RCC 7860 (cell line): ENCODE measurements at regions not wholly inside any gene's neighbourhood (a gene's known extent, or its start where the extent isn't known, plus 50 kb on each side); places are given as distances from the start of the nearest gene placed in this dataset.

Experiments used
- DNase-seq: peaks from one replicate; pipeline ENCODE4 v3.0.0-alpha.2; 2015; ENCODE audit warnings: low spot score
- FAIRE-seq: peaks from 2 replicates; lab custom pipeline; 2012; peaks lifted over from hg19 to GRCh38; lab: Jason Lieb, UNC

GRCh38 chr16:86303787-86304678, 206.3 kb upstream of the FOXF1 start:
- no peak for DNase-seq
- FAIRE-seq: no peak

GRCh38 chr16:86304868-86305267, 205.5 kb upstream of the FOXF1 start:
- no peak for FAIRE-seq
- no peak for DNase-seq

GRCh38 chr16:86305440-86305839, 204.9 kb upstream of the FOXF1 start:
- DNase-seq (no peak), FAIRE-seq (no peak)

- no peak for FAIRE-seq
Observed at GRCh38 chr16:86306011-86306644, 204.2 kb upstream of the FOXF1 start.

GRCh38 chr16:86306811-86307513, 203.4 kb upstream of the FOXF1 start:
- DNase-seq (no peak), FAIRE-seq (no peak)

More at GRCh38 chr16:86306011-86306644, 204.2 kb upstream of the FOXF1 start:
- DNase-seq: no peak

GRCh38 chr16:86307514-86307903, 202.8 kb upstream of the FOXF1 start:
- FAIRE-seq (no peak), DNase-seq (no peak)

GRCh38 chr16:86308514-86308913, 201.8 kb upstream of the FOXF1 start:
- no peak for FAIRE-seq
- DNase-seq: no peak

- FAIRE-seq (no peak), DNase-seq (no peak)
Observed at GRCh38 chr16:86313631-86314030, 196.7 kb upstream of the FOXF1 start.

GRCh38 chr16:86314402-86315025, 195.8 kb upstream of the FOXF1 start:
- FAIRE-seq (no peak), DNase-seq (no peak)

- DNase-seq (no peak), FAIRE-seq (no peak)
Observed at GRCh38 chr16:86316967-86317812, 193.1 kb upstream of the FOXF1 start.

GRCh38 chr16:86317813-86318650, 192.3 kb upstream of the FOXF1 start:
- no peak for FAIRE-seq
- DNase-seq: no peak

- no peak for DNase-seq
- no peak for FAIRE-seq
Observed at GRCh38 chr16:86319585-86320236, 190.6 kb upstream of the FOXF1 start.

- DNase-seq: no peak
- FAIRE-seq: no peak
Observed at GRCh38 chr16:86320237-86320595, 190.1 kb upstream of the FOXF1 start.

- FAIRE-seq (no peak), DNase-seq (no peak)
Observed at GRCh38 chr16:86321491-86321890, 188.8 kb upstream of the FOXF1 start.

- FAIRE-seq (no peak), DNase-seq (no peak)
Observed at GRCh38 chr16:86322283-86322682, 188.0 kb upstream of the FOXF1 start.

GRCh38 chr16:86322806-86323205, 187.5 kb upstream of the FOXF1 start:
- DNase-seq: no peak
- no peak for FAIRE-seq

GRCh38 chr16:86324320-86324719, 186.0 kb upstream of the FOXF1 start:
- DNase-seq (no peak), FAIRE-seq (no peak)

- FAIRE-seq (no peak), DNase-seq (no peak)
Observed at GRCh38 chr16:86325360-86325759, 185.0 kb upstream of the FOXF1 start.

- DNase-seq (no peak), FAIRE-seq (no peak)
Observed at GRCh38 chr16:86325895-86326294, 184.4 kb upstream of the FOXF1 start.
